ENCODE measurements at regions not wholly inside any gene's neighbourhood (a gene's known extent, or its start where the extent isn't known, plus 50 kb on each side); places are given as distances from the start of the nearest gene placed in this dataset.

DNA sequence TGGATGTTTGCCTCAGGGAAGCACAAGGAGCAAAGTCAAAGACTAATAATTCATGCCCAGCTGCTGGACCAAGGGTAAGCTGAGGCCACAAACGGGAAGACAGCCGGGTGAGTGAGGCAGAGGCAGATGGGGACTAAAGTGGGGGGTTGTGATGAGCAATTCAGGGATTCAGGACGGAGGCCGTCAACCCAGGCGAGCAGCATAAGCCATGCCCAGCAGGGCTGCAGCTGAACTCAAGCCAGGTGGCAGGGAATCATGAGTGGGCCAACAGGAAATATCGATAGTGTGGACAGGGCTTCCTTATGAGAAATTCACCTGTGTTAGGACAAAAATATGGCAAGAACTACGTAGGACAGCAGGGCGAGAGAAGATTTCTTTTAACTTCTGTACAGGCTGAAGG is 246.8 kb downstream of the CDC5L start:
- DNase-seq (ENCODE audit: extremely low read depth, low read depth): no peak
- no peak for TF ChIP-seq CTCF (IDR thresholded peaks at IDR 0.05; ENCODE audit: low read depth, low read length)

- TF ChIP-seq CTCF (IDR thresholded peaks at IDR 0.05; ENCODE audit: low read depth, low read length): no peak
- DNase-seq (ENCODE audit: extremely low read depth, low read depth): no peak
These were observed 248.0 kb downstream of the CDC5L start for GRCh38 chr6:44635486-44635885.

DNA sequence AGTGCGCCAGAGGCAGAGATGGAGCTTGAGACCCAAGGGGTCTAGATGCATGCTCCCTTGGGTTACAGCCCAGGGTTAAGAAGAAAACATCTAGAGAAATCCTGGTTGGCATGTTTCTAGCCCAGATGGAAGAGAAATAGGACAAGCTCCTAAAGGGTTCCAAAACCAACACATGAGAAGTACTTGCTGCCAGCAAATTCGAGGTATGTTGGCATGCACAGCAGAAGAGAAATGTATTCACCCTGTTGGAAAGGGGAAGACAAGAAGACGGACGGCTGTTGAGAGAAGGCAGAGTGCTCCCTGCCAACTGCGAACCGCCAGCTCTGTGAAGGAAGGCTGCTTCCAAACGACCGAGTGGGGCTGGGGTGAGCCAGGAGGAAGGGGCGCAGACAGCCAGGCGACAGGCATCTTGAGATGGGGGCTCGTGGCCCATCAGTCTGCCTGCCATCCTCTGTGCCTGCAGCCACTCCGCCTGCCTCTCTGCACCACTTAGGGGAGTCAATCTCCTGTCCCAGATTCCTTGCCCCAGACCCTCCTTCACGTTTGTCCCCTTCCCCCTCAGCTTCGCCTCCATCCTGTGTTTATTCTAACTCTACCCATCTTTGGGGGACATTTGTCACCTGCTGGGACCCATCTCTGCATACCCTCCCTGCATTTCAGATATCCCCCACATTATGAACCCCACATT is 249.2 kb downstream of the CDC5L start:
- no peak for TF ChIP-seq CTCF (IDR thresholded peaks at IDR 0.05; ENCODE audit: low read depth, low read length)
- no peak for DNase-seq (ENCODE audit: extremely low read depth, low read depth)

- no peak for DNase-seq (ENCODE audit: extremely low read depth, low read depth)
- no peak for TF ChIP-seq CTCF (IDR thresholded peaks at IDR 0.05; ENCODE audit: low read depth, low read length)
These were observed 254.0 kb downstream of the CDC5L start for GRCh38 chr6:44641344-44642031.

DNA sequence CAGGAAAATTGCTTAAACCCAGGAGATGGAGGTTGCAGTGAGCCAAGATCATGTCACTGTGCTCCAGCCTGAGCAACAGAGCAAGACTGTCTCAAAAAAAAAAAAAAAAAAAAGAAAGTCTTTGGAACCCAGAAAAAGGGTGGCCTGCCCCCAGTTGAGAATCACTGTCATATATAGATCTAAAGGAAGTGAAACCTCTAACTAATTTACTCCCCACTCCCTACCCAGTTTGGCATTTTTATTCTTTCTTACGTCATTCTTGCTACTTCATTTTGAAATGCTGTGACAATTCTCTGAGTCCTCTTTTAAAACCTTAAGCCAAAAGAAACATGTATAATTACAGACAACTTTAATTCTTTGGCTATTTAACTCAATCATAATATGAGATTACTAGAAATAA is 254.8 kb downstream of the CDC5L start:
- DNase-seq (ENCODE audit: extremely low read depth, low read depth): no peak
- TF ChIP-seq CTCF (IDR thresholded peaks at IDR 0.05; ENCODE audit: low read depth, low read length): no peak

DNA sequence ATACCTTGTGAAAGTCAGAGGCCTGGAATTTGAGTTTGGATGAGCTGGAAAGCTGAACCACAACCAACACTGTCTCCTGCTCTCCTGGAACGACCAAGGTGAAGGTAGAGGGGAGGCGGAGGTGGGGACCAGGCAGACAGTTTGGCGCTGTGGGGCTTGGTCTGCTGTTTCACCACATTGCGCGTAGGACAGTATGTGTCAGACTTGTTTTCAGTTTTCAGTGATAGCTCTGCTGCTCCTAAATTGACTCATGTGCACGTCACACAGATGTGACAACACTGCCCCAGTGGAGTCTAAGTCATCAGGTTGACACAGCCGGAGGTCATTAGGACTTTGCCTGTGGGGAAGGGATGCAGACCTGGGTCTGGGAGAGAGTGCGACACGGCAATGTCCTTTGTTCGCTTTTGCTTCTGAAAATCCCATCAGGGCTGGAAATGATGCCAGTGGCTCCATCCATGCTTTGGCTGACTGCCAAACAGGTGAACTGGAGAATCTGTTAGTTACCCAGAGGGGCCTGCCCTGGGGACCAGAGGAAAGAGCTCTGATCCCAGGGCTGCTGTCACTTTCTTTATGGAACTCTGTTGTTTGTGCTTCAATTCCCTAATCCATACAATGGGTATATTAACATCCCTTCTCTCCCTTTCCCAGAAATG is 255.5 kb downstream of the CDC5L start:
- TF ChIP-seq CTCF (IDR thresholded peaks at IDR 0.05; ENCODE audit: low read depth, low read length): no peak
- DNase-seq (ENCODE audit: extremely low read depth, low read depth): no peak

GRCh38 chr6:44645276-44645675 is 257.8 kb downstream of the CDC5L start:
- TF ChIP-seq CTCF (IDR thresholded peaks at IDR 0.05; ENCODE audit: low read depth, low read length): no peak

More at GRCh38 chr6:44645276-44645675, 257.8 kb downstream of the CDC5L start:
- no peak for DNase-seq (ENCODE audit: extremely low read depth, low read depth)
